Stomach (tissue), 8 donors: ENCODE measurements at regions not wholly inside any gene's neighbourhood (a gene's known extent, or its start where the extent isn't known, plus 50 kb on each side); places are given as distances from the start of the nearest gene placed in this dataset.
A peak's percentile ranks its signal among the peaks of the same experiment; 100 is the strongest.

ENCODE experiments used
- DNase-seq, 2 donors: peaks; one replicate each; pipeline versions ENCODE4 v3.0.0 to v3.0.0-alpha.2; 2013 to 2019
- H3K27ac ChIP-seq, 5 donors: fragments of 200-600 bp in 4 of 5; sonication (generic) in 4 of 5; one replicate each; pipeline ENCODE4 v1.5.1; 2013 to 2019; ENCODE audit warnings: mild to moderate bottlenecking in 1 of 5, moderate library complexity in 1 of 5
- H3K27me3 ChIP-seq, 3 donors: fragments of 200-600 bp; sonication (generic); one replicate each; pipeline ENCODE4 v1.5.1; 2017 to 2019; ENCODE audit warnings: mixed run types in 1 of 3
- H3K36me3 ChIP-seq, 4 donors: fragments of 200-600 bp; sonication (generic); 1 replicate in 3 of 4; 2 replicates in 1 of 4; pipeline ENCODE4 v1.5.1; 2016 to 2019
- H3K4me1 ChIP-seq, 4 donors: fragments of 200-600 bp; sonication (generic); one replicate each; pipeline ENCODE4 v1.5.1; 2016 to 2019
- H3K4me3 ChIP-seq, 4 donors: fragments of 200-600 bp; sonication (generic) in 3 of 4; one replicate each; pipeline ENCODE4 v1.5.1; 2016 to 2019; ENCODE audit warnings: mild to moderate bottlenecking in 1 of 4
- H3K9me3 ChIP-seq, 4 donors: fragments of 200-600 bp; sonication (generic); one replicate each; pipeline ENCODE4 v1.5.1; 2016 to 2019
- CTCF ChIP-seq, 7 experiments: fragments of 450-650 bp in 4 of 7; fragments of 200-600 bp in 3 of 7; sonication (generic) in 3 of 7; IDR thresholded peaks; one replicate each; pipeline ENCODE4 v1.5.1; 2016 to 2019; ENCODE audit warnings: antibody characterized with exemption in 7 of 7, control low read depth in 2 of 7, mild to moderate bottlenecking in 1 of 7
- EP300 ChIP-seq: sonication (generic); formaldehyde crosslinking; IDR thresholded peaks from one replicate; pipeline ENCODE4 v1.6.1; 2017; ENCODE audit warnings: antibody characterized with exemption
- POLR2A ChIP-seq, 4 donors: fragments of 450-650 bp; IDR thresholded peaks; one replicate each; pipeline ENCODE4 v1.6.1; 2016; ENCODE audit warnings: antibody characterized with exemption in 4 of 4, control low read depth in 2 of 4, mild to moderate bottlenecking in 1 of 4, moderate library complexity in 1 of 4
- POLR2AphosphoS5 ChIP-seq, 3 donors: sonication (generic); formaldehyde crosslinking; IDR thresholded peaks; one replicate each; pipeline ENCODE4 v1.6.1; 2016; ENCODE audit warnings: antibody characterized with exemption in 3 of 3
- WGBS, 5 donors: extraction: QIAGEN DNeasy Blood & Tissue Kit in 3 of 5; methylation state at CpG; one replicate each; pipeline versions ENCODE4 v1.1.5 to v1.1.7; 2013 to 2018; 5-methylcytosine and 5-hydroxymethylcytosine counted together
- intact Hi-C: fragments of 100-400 bp; cut with DNase I; formaldehyde crosslinking; loops from one replicate; pipeline ENCODE4 v1.15.1; 2023; ENCODE audit warnings: low total_unique reads
- donor health status: healthy with polysubstance abuse.
- donor health status: Bipolar disorder and iron deficiency.
- donor health status: healthy.

DNA sequence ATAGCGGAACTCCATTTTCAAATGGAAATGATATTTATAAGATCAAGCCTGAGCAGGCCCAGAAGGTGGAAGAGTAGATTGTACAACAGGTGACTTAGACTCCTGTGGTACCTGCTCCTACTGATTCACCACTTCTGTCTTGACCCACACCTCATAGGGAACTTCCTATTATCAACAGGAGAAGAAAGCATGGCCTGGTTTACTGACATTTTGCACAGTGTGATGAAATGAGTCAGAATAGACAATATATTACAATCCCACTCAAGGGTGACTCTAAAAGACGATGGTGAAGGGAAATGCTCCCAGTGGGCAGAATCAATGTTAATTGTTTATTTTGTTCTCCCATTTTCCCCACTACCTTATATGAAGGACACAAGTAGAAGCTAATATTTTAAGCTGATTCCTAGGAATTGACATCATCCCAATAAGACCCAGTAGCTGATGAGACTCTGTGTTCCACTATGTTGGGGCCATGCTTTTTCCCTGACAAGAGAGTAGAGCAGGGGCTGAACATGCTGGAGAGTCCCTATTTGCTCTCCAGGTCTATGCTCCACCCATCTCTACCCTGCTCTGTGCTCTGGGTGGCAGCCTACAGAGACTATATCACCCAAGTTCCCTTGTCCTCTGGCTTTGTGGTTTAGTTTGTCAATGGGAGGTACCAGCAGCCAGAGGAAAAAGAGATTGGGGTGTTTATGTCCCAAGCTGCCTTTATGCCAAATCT lies 163.4 kb upstream of the FSTL4 start:
- DNase-seq: no peak
- no peaks in the 10 kb centered on the region for H3K9me3 ChIP-seq
- no peak overlapping the region for H3K4me3 ChIP-seq
- intact Hi-C loops: no loop called here
- no peak overlapping the region for H3K27ac ChIP-seq
- TF ChIP-seq CTCF (IDR thresholded peaks at IDR 0.05): no peak
- no peak for TF ChIP-seq EP300
- no peak for TF ChIP-seq POLR2A (IDR thresholded peaks at IDR 0.05)
- TF ChIP-seq POLR2AphosphoS5 (IDR thresholded peaks at IDR 0.05): no peak
- H3K36me3 ChIP-seq: no peaks in the 10 kb centered on the region
- H3K27me3 ChIP-seq: no peaks in the 10 kb centered on the region
- WGBS, 5 donors: 85 to 93% (median 89%) methylated on average over 2 of the region's 2 CpGs
- no peaks in the 10 kb centered on the region for H3K4me1 ChIP-seq

DNA sequence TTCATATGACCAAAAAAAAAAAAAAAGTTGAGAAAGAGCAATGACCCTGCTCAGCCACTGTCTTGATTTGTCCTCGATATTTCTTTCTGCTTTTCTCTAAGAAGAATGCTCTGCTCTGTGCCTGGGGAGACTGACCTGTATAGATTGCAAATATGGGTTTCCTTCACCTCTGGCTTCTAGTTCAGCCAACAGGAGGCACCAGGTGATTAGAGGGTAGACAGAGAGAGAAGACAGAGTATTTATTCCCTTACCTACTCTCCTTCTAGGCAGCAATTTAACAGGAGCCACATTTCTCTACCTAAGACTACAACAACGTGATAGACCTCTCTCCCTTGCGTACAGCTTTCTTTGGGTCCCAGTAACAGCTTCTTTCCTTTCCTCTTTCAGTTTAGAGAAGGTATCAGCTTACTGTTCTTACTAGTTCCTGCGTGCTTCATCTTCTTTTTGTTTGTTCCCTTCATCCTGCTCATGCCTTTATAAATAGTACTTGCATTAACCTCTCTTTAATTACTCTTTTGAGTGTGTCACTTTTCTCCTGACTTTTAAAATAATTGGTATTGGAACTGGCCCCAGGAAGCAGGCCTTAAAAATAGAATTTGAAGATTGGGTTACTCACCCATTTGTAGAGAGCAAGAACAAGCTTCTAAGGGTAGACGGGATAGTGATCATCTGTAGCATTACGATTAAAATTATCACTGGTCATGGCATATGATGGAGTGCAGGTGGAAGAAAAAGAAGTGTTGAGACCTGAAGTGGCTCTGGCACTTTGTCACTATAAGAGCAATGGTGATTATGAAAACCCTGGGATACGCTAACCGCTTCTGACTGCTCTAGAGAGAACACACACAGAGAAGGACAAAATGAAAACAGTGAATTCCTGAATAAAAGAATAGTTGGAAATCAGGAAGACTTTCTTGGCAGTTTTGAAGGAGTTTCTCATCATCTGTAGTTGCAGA lies 161.2 kb upstream of the FSTL4 start:
- Histone ChIP-seq H3K9me3 (no peaks in the 10 kb centered on the region), H3K36me3 (no peaks in the 10 kb centered on the region), H3K4me1 (no peaks in the 10 kb centered on the region), H3K27me3 (no peaks in the 10 kb centered on the region), H3K4me3 (no peak overlapping the region), H3K27ac (no peak overlapping the region)
- TF ChIP-seq CTCF (IDR thresholded peaks at IDR 0.05): peak in 1 of 7 experiments; percentile 10
- TF ChIP-seq POLR2A (IDR thresholded peaks at IDR 0.05): no peak
- peak in 1 of 2 donors; percentile 26 for DNase-seq
- intact Hi-C loops: no loop called here
- WGBS, 5 donors: 71 to 82% (median 80%) methylated on average over 8 of the region's 8 CpGs

DNA sequence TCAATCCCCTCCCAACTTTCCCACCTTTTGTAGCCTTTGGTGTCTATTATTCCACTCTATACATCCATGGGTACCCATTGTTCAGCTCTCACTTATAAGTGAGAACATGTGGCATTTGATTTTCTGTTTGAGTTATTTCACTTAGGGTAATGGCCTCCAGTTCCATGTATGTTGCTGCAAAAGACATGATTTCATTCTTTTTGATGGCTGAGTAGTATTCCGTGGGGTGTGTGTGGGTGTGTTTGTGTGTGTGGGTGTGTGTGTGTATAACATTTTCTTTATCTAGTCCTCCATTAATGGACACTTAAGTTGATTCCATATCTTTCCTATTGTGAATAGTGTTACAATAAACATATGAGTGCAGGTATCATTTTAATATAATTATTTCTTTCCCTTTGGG lies 157.5 kb upstream of the FSTL4 start:
- WGBS, 5 donors: 85 to 97% (median 90%) methylated on average over 1 of the region's 1 CpG
- no peak for DNase-seq
- TF ChIP-seq EP300 (no peak), CTCF (IDR thresholded peaks at IDR 0.05) (no peak), POLR2A (IDR thresholded peaks at IDR 0.05) (no peak), POLR2AphosphoS5 (IDR thresholded peaks at IDR 0.05) (no peak)
- H3K4me1 ChIP-seq: no peaks in the 10 kb centered on the region
- no peak overlapping the region for H3K4me3 ChIP-seq
- H3K27me3 ChIP-seq: no peaks in the 10 kb centered on the region
- H3K9me3 ChIP-seq: no peaks in the 10 kb centered on the region
- intact Hi-C loops: no loop called here
- no peak overlapping the region for H3K27ac ChIP-seq
- H3K36me3 ChIP-seq: no peaks in the 10 kb centered on the region

DNA sequence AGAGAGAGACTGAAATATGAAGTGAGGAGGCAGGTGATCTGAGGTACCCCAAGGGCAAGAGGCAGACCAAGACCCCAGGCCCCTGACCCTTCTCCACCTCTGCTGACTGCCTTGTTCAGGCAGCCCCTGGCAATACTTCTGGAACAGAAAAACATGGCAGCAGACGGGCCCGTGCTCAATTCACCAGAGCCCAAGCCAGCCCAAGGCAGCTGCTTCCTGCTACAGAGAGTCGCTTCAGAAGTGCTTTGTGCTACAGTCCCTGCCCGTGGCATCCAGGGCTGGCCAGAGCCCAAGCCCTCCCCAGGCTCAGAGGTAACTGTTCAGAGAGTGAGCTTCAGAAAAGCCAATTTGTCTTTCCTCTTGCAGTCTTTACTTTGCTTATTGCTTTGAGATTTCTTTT lies 151.4 kb upstream of the FSTL4 start:
- no peak for DNase-seq
- TF ChIP-seq POLR2A (IDR thresholded peaks at IDR 0.05) (no peak), POLR2AphosphoS5 (IDR thresholded peaks at IDR 0.05) (no peak), EP300 (no peak), CTCF (IDR thresholded peaks at IDR 0.05) (no peak)
- 53 to 73% (median 67%) methylated on average over 4 of the region's 4 CpGs for WGBS, 5 donors
- Histone ChIP-seq H3K4me3 (no peak overlapping the region), H3K27me3 (no peaks in the 10 kb centered on the region), H3K36me3 (no peaks in the 10 kb centered on the region), H3K9me3 (no peaks in the 10 kb centered on the region), H3K27ac (no peak overlapping the region), H3K4me1 (no peaks in the 10 kb centered on the region)
- intact Hi-C loops: no loop called here
